OCI-LY3 (cell line): ENCODE measurements at regions not wholly inside any gene's neighbourhood (a gene's known extent, or its start where the extent isn't known, plus 50 kb on each side); places are given as distances from the start of the nearest gene placed in this dataset.

ENCODE experiments used
- H2AFZ ChIP-seq: fragments of 200-600, 300-600 bp; shearing (Covaris generic); 2 replicates; pipeline ENCODE4 v1.6.0; 2014; ENCODE audit warnings: antibody characterized with exemption, low read depth, low read length
- H3K27ac ChIP-seq: fragments of 200-600, 300-600 bp; sonication (generic); 2 replicates; pipeline ENCODE4 v1.5.1; 2014; ENCODE audit warnings: mild to moderate bottlenecking, low read length, moderate library complexity, mixed read lengths
- H3K27me3 ChIP-seq: fragments of 200-600, 300-600 bp; sonication (generic); 2 replicates; pipeline ENCODE4 v1.6.1; 2014; ENCODE audit warnings: low read depth, low read length, mixed read lengths
- H3K36me3 ChIP-seq: fragments of 200-600, 300-600 bp; sonication (generic); replicated peaks from 2 replicates; pipeline ENCODE3; 2014; ENCODE audit warnings: low read depth, low read length, mixed read lengths
- H3K4me1 ChIP-seq: fragments of 300-600, 200-600 bp; sonication (generic); 2 replicates; pipeline ENCODE4 v1.6.1; 2014; ENCODE audit warnings: low read length, mixed read lengths
- H3K4me2 ChIP-seq: fragments of 200-600, 300-600 bp; sonication (generic); 2 replicates; pipeline ENCODE4 v1.6.1; 2014; ENCODE audit warnings: low read length, mixed read lengths
- H3K4me3 ChIP-seq: fragments of 300-600, 200-600 bp; sonication (generic); 2 replicates; pipeline ENCODE4 v1.5.1; 2014; ENCODE audit warnings: antibody characterized with exemption, mild to moderate bottlenecking, low read length, moderate library complexity
- H3K79me2 ChIP-seq: fragments of 300-600, 200-600 bp; shearing (Covaris generic); 2 replicates; pipeline ENCODE4 v1.6.1; 2014; ENCODE audit warnings: mild to moderate bottlenecking, low read length, mixed read lengths
- H3K9ac ChIP-seq: fragments of 300-600, 200-600 bp; shearing (Covaris generic); 2 replicates; pipeline ENCODE4 v1.6.0; 2014; ENCODE audit warnings: mild to moderate bottlenecking, low read length, moderate library complexity
- H3K9me3 ChIP-seq: fragments of 200-600, 300-600 bp; shearing (Covaris generic); 2 replicates; pipeline ENCODE4 v1.6.1; 2014; ENCODE audit warnings: low read length, mixed read lengths; ENCODE audit not compliant: insufficient read depth
- H4K20me1 ChIP-seq: fragments of 200-600, 300-600 bp; sonication (generic); 2 replicates; pipeline ENCODE4 v1.6.1; 2016; ENCODE audit warnings: low read length, mixed read lengths; ENCODE audit not compliant: insufficient read depth
- CTCF ChIP-seq: fragments of 200-600, 300-600 bp; sonication (generic); IDR thresholded peaks from 2 replicates; pipeline ENCODE4 v1.5.1; 2014; ENCODE audit warnings: antibody characterized with exemption, low read length, low read depth
- EZH2phosphoT487 ChIP-seq: fragments of 200-600 bp; shearing (Covaris generic); IDR thresholded peaks from 2 replicates; pipeline ENCODE4 v1.6.1; 2018; ENCODE audit warnings: antibody characterized with exemption, mixed run types, low read depth

- H3K79me2 ChIP-seq = no peaks in the 10 kb centered on the region
- H3K4me1 ChIP-seq = no peaks in the 10 kb centered on the region
- H3K27me3 ChIP-seq = peaks cover 9% of the 10 kb centered on the region; the same call in 1 of the 2 replicates
- H3K9me3 ChIP-seq = no peaks in the 10 kb centered on the region
- H3K27ac ChIP-seq = no peak overlapping the region
- no peak overlapping the region for H3K4me2 ChIP-seq
- H4K20me1 ChIP-seq = no peaks in the 10 kb centered on the region
- no peak overlapping the region for H3K9ac ChIP-seq
- H3K36me3 ChIP-seq = peaks cover 3% of the 10 kb centered on the region
- H2AFZ ChIP-seq = no peak overlapping the region
- no peak overlapping the region for H3K4me3 ChIP-seq
- TF ChIP-seq EZH2phosphoT487 = no peak
- no peak for TF ChIP-seq CTCF
Measured at GRCh38 chr11:69369210-69369825, 75.4 kb downstream of the MYEOV start.

GRCh38 chr11:69369945-69370344, 76.0 kb downstream of the MYEOV start:
- Histone ChIP-seq H3K4me2 (no peak overlapping the region), H3K4me3 (no peak overlapping the region), H3K36me3 (peaks cover 3% of the 10 kb centered on the region), H3K9me3 (no peaks in the 10 kb centered on the region), H3K79me2 (no peaks in the 10 kb centered on the region), H2AFZ (no peak overlapping the region), H3K27ac (no peak overlapping the region), H3K9ac (no peak overlapping the region), H4K20me1 (no peaks in the 10 kb centered on the region), H3K4me1 (no peaks in the 10 kb centered on the region), H3K27me3 (0 out of 2 replicates have a peak, but pooled peaks cover 6% of the 10 kb centered on the region)
- TF ChIP-seq CTCF (no peak), EZH2phosphoT487 (no peak)

GRCh38 chr11:69370984-69371709, 77.2 kb downstream of the MYEOV start:
- no peak overlapping the region for H3K9ac ChIP-seq
- H3K27ac ChIP-seq = no peak overlapping the region
- H3K9me3 ChIP-seq = no peaks in the 10 kb centered on the region
- no peaks in the 10 kb centered on the region for H3K79me2 ChIP-seq
- H3K36me3 ChIP-seq = peaks cover 3% of the 10 kb centered on the region
- H3K4me3 ChIP-seq = no peak overlapping the region
- H3K4me2 ChIP-seq = no peak overlapping the region
- no peaks in the 10 kb centered on the region for H3K4me1 ChIP-seq
- H3K27me3 ChIP-seq = 0 out of 2 replicates have a peak, but pooled peaks cover 6% of the 10 kb centered on the region
- no peak overlapping the region for H2AFZ ChIP-seq
- TF ChIP-seq CTCF = no peak
- TF ChIP-seq EZH2phosphoT487 = no peak
- no peaks in the 10 kb centered on the region for H4K20me1 ChIP-seq

GRCh38 chr11:69371731-69372588, 78.0 kb downstream of the MYEOV start:
- Histone ChIP-seq H3K27me3 (0 out of 2 replicates have a peak, but pooled peaks cover 6% of the 10 kb centered on the region), H3K27ac (no peak overlapping the region), H3K9ac (no peak overlapping the region), H3K4me2 (no peak overlapping the region), H3K79me2 (no peaks in the 10 kb centered on the region), H3K4me1 (no peaks in the 10 kb centered on the region), H3K36me3 (peaks cover 3% of the 10 kb centered on the region), H3K4me3 (no peak overlapping the region), H2AFZ (no peak overlapping the region), H4K20me1 (no peaks in the 10 kb centered on the region), H3K9me3 (no peaks in the 10 kb centered on the region)
- TF ChIP-seq EZH2phosphoT487 (no peak), CTCF (no peak)
